ENCODE measurements at regions not wholly inside any gene's neighbourhood (a gene's known extent, or its start where the extent isn't known, plus 50 kb on each side); places are given as distances from the start of the nearest gene placed in this dataset.

GRCh38 chr14:38536376-38537038, 280.6 kb upstream of the CLEC14A start:
- H3K27me3 ChIP-seq (ENCODE audit: control insufficient read depth, insufficient read depth, low read length) = no peaks in the 10 kb centered on the region
- ChIA-PET CTCF (no interaction called here), POLR2A (no interaction called here)
- no peak for TF ChIP-seq CTCF (IDR thresholded peaks at IDR 0.05; ENCODE audit: low read depth, low read length)
- no peak for DNase-seq (ENCODE audit: low read depth, low spot score)
- H3K27ac ChIP-seq (ENCODE audit: low read depth, low read length) = no peak overlapping the region
- H3K9me3 ChIP-seq (ENCODE audit: control insufficient read depth, insufficient read depth, low read length) = no peaks in the 10 kb centered on the region
- no peak overlapping the region for H3K4me3 ChIP-seq (ENCODE audit: low read depth, low read length)

GRCh38 chr14:38528582-38528981, 272.7 kb upstream of the CLEC14A start:
- POLR2A ChIA-PET = no interaction called here
- Histone ChIP-seq H3K4me3 (ENCODE audit: low read depth, low read length) (no peak overlapping the region), H3K9me3 (ENCODE audit: control insufficient read depth, insufficient read depth, low read length) (no peaks in the 10 kb centered on the region), H3K27ac (ENCODE audit: low read depth, low read length) (no peak overlapping the region), H3K27me3 (ENCODE audit: control insufficient read depth, insufficient read depth, low read length) (no peaks in the 10 kb centered on the region)
- CTCF ChIA-PET = no interaction called here
- no peak for DNase-seq (ENCODE audit: low read depth, low spot score)
- no peak for TF ChIP-seq CTCF (IDR thresholded peaks at IDR 0.05; ENCODE audit: low read depth, low read length)

GRCh38 chr14:38527502-38527878, 271.6 kb upstream of the CLEC14A start:
- H3K27me3 ChIP-seq (ENCODE audit: control insufficient read depth, insufficient read depth, low read length) = no peaks in the 10 kb centered on the region
- H3K27ac ChIP-seq (ENCODE audit: low read depth, low read length) = no peak overlapping the region
- H3K9me3 ChIP-seq (ENCODE audit: control insufficient read depth, insufficient read depth, low read length) = no peaks in the 10 kb centered on the region
- ChIA-PET POLR2A (no interaction called here), CTCF (no interaction called here)
- DNase-seq (ENCODE audit: low read depth, low spot score) = no peak
- no peak for TF ChIP-seq CTCF (IDR thresholded peaks at IDR 0.05; ENCODE audit: low read depth, low read length)
- no peak overlapping the region for H3K4me3 ChIP-seq (ENCODE audit: low read depth, low read length)

GRCh38 chr14:38526826-38527501, 271.1 kb upstream of the CLEC14A start:
- POLR2A ChIA-PET = no interaction called here

More at GRCh38 chr14:38526826-38527501, 271.1 kb upstream of the CLEC14A start:
- Histone ChIP-seq H3K9me3 (ENCODE audit: control insufficient read depth, insufficient read depth, low read length) (no peaks in the 10 kb centered on the region), H3K27ac (ENCODE audit: low read depth, low read length) (no peak overlapping the region), H3K27me3 (ENCODE audit: control insufficient read depth, insufficient read depth, low read length) (no peaks in the 10 kb centered on the region), H3K4me3 (ENCODE audit: low read depth, low read length) (no peak overlapping the region)
- TF ChIP-seq CTCF (IDR thresholded peaks at IDR 0.05; ENCODE audit: low read depth, low read length) = no peak
- no peak for DNase-seq (ENCODE audit: low read depth, low spot score)
- CTCF ChIA-PET = no interaction called here
